Upper lobe of right lung (tissue), 1 donor: ENCODE measurements at regions not wholly inside any gene's neighbourhood (a gene's known extent, or its start where the extent isn't known, plus 50 kb on each side); places are given as distances from the start of the nearest gene placed in this dataset.

Source experiments
- ATAC-seq: fragments of 200-7000 bp; cut with Tn5 transposase; one replicate; pipeline ENCODE4 v1.9.1; 2020; ENCODE audit warnings: mild to moderate bottlenecking, moderate library complexity
- DNase-seq: peaks from one replicate; pipeline ENCODE4 v3.0.0-alpha.2; 2020
- H3K27ac ChIP-seq: fragments of 200-600 bp; one replicate; pipeline ENCODE4 v1.8.0; 2022
- H3K27me3 ChIP-seq: fragments of 200-600 bp; one replicate; pipeline ENCODE4 v1.8.0; 2022; ENCODE audit warnings: mild to moderate bottlenecking
- H3K36me3 ChIP-seq: fragments of 200-600 bp; one replicate; pipeline ENCODE4 v1.8.0; 2022
- H3K4me1 ChIP-seq: fragments of 200-600 bp; one replicate; pipeline ENCODE4 v1.8.0; 2022
- H3K4me3 ChIP-seq: fragments of 200-600 bp; one replicate; pipeline ENCODE4 v1.8.0; 2022; ENCODE audit warnings: mild to moderate bottlenecking
- H3K9me3 ChIP-seq: fragments of 200-600 bp; one replicate; pipeline ENCODE4 v1.8.0; 2022
- intact Hi-C: fragments of 100-400 bp; cut with DNase I; formaldehyde crosslinking; loops from one replicate; pipeline ENCODE4 v1.11.0; 2022
- TF ChIP-seq, protein P1 (sequence below): fragments of 200-600 bp; IDR thresholded peaks from one replicate; pipeline ENCODE4 v1.8.0; 2022; ENCODE audit warnings: antibody characterized with exemption
- donor health status: DM: no; HTN: yes; CAD: no; lungs with severe emphysema.

DNA sequence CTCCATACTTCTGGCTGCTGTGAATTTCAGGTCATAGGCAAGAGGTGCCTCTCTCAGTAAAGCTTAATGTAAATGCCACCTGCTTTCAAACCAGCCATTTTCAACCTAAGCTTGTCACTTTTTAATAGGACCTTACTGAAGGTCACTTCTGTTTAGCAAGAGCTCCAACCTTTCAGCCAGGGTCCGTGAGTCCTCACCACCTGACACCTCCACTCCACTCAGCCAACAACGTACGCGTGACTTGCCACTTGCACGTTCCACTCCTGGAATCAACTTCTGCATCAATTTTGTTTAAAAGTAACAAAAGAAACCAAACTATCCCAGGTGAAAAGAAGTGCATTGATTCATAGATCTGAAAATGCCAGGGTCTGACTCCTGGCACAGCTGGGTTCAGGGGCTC is 114.4 kb downstream of the TRIM29 start:
- intact Hi-C loops: no loop called here
- H3K27me3 ChIP-seq: peaks cover 11% of the 10 kb centered on the region

DNA sequence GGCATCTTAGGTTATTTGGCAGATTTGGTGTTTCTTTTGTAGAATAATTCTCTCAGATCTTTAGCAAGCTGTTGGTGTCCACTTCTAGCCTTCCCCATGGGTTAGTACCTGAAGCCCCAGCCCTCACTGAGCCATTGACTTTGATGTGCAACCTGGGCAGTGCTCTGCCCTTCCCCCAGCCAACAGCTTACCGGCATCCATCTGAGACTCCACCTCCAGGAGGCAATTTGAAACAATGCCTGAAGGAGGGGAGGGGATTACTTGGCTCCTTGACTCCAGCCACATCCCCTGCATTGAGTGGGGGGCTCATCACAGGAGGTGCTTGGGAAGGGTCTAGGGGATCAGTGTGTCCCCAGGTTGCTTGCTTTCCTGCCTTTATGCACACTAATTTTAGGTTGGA is 114.8 kb downstream of the TRIM29 start:
- Histone ChIP-seq H3K27ac (no peak overlapping the region), H3K9me3 (no peaks in the 10 kb centered on the region), H3K27me3 (peaks cover 16% of the 10 kb centered on the region), H3K4me1 (no peaks in the 10 kb centered on the region), H3K4me3 (no peak overlapping the region), H3K36me3 (no peaks in the 10 kb centered on the region)
- intact Hi-C loops: no loop called here
- TF ChIP-seq, protein P1, sequence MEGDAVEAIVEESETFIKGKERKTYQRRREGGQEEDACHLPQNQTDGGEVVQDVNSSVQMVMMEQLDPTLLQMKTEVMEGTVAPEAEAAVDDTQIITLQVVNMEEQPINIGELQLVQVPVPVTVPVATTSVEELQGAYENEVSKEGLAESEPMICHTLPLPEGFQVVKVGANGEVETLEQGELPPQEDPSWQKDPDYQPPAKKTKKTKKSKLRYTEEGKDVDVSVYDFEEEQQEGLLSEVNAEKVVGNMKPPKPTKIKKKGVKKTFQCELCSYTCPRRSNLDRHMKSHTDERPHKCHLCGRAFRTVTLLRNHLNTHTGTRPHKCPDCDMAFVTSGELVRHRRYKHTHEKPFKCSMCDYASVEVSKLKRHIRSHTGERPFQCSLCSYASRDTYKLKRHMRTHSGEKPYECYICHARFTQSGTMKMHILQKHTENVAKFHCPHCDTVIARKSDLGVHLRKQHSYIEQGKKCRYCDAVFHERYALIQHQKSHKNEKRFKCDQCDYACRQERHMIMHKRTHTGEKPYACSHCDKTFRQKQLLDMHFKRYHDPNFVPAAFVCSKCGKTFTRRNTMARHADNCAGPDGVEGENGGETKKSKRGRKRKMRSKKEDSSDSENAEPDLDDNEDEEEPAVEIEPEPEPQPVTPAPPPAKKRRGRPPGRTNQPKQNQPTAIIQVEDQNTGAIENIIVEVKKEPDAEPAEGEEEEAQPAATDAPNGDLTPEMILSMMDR: no peak
- no peak for DNase-seq
- ATAC-seq: no peak

More for the DNA sequence above, 114.4 kb downstream of the TRIM29 start:
- ATAC-seq: no peak
- Histone ChIP-seq H3K36me3 (no peaks in the 10 kb centered on the region), H3K27ac (no peak overlapping the region), H3K4me3 (no peak overlapping the region), H3K4me1 (no peaks in the 10 kb centered on the region), H3K9me3 (no peaks in the 10 kb centered on the region)
- no peak for DNase-seq
- TF ChIP-seq, protein P1: no peak

DNA sequence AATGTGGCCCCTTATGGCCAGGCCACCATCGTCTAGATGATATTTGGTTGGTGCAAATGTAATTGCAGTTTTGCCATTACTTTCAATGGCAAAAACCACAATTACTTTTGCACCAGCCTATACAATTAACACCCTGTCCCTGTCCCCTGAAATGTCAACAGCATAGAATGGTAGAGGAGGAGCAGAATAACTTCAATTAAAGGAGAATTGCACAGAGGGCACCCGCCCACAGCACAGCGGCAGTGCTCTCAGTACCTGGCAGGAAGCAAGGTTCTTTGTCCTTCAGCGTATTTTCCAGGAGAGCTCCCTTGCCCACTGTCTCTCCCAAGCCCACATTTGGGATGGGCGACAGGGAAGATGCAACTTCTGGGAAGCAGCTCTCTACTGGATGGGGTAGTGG is 115.3 kb downstream of the TRIM29 start:
- peaks cover 21% of the 10 kb centered on the region for H3K27me3 ChIP-seq
- no peaks in the 10 kb centered on the region for H3K36me3 ChIP-seq
- H3K4me3 ChIP-seq: no peak overlapping the region
- no peak for ATAC-seq
- no peak overlapping the region for H3K27ac ChIP-seq
- no peaks in the 10 kb centered on the region for H3K4me1 ChIP-seq
- TF ChIP-seq, protein P1: no peak
- no peaks in the 10 kb centered on the region for H3K9me3 ChIP-seq
- intact Hi-C loops: no loop called here
- no peak for DNase-seq

DNA sequence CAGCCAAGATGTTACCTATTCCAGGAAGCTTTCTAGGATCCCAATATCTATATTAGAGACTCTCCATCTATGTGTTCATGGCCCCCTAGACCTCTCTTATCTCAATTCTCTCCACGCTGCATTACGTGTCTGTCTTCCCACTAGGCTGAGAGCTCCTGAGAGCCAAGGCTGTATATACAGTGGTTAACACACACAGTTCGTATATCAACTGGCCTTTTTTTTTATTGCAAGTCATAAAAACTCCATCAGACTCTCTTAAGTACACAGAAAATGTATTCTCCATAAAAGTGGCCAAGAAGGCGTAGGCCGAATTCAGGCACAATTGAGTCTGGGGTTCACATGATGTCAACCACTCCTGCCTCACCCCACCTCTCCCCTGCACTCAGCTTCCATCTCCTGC is 115.9 kb downstream of the TRIM29 start:
- DNase-seq: no peak
- H3K27ac ChIP-seq: no peak overlapping the region
- H3K27me3 ChIP-seq: peaks cover 24% of the 10 kb centered on the region
- H3K4me3 ChIP-seq: no peak overlapping the region
- intact Hi-C loops: no loop called here
- H3K9me3 ChIP-seq: no peaks in the 10 kb centered on the region
- TF ChIP-seq, protein P1: no peak
- no peaks in the 10 kb centered on the region for H3K4me1 ChIP-seq
- no peak for ATAC-seq
- H3K36me3 ChIP-seq: no peaks in the 10 kb centered on the region

DNA sequence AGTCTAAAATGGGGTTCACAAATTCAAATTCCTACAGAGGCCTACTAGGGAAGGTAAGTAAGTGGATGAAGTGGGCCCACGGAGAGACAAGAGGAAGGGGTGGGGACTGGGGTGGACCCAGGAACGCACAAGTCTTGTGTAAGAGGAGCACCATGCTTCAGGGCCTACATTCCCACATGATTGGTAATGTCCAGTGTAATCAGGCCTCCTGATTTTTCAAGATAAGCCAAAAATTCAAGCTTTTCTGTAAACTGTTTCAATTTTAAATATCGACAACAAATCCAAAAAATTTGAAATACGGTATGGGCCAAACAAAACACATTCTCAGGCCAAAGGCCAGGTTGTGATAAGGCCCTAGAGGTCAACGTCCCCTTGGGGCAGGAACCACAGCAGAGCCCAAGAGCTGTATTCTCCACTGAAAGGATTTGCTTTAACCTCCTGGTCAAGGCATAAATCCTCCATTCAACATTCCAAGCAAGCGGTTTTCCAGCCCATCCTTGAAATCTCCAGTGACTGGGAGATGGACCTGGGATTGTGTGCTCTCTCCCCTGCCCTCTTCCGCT is 116.4 kb downstream of the TRIM29 start:
- no peak for DNase-seq
- H3K4me1 ChIP-seq: no peaks in the 10 kb centered on the region
- no peaks in the 10 kb centered on the region for H3K36me3 ChIP-seq
- H3K27ac ChIP-seq: no peak overlapping the region
- intact Hi-C loops: no loop called here
- H3K9me3 ChIP-seq: no peaks in the 10 kb centered on the region
- peaks cover 29% of the 10 kb centered on the region for H3K27me3 ChIP-seq
- no peak overlapping the region for H3K4me3 ChIP-seq
- ATAC-seq: no peak
- TF ChIP-seq, protein P1: no peak

DNA sequence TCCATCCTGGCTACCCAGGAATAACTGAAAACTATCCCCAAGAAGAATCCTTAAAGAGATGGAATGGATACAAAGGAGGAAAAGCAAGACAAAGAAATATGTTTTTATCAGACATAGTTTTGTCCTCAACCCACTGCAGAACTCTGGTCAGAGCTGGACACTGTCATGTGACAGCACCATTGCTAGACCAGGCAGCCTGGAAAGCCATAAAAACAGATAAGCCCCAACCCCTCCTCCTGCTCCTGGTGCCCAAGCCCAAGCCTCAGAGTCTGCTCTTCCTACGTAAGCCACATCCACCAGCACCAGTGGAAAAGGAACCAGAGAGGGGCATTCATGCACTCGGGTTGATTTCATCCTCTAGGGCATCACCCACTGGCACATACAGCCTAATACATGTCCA is 116.9 kb downstream of the TRIM29 start:
- intact Hi-C loops: no loop called here
- DNase-seq: no peak
- TF ChIP-seq, protein P1: no peak
- Histone ChIP-seq H3K4me3 (no peak overlapping the region), H3K36me3 (no peaks in the 10 kb centered on the region), H3K9me3 (no peaks in the 10 kb centered on the region), H3K27me3 (peaks cover 32% of the 10 kb centered on the region), H3K27ac (no peak overlapping the region), H3K4me1 (no peaks in the 10 kb centered on the region)
- no peak for ATAC-seq
